Cardiac muscle cell (in vitro differentiated cells and primary cell): ENCODE measurements at regions not wholly inside any gene's neighbourhood (a gene's known extent, or its start where the extent isn't known, plus 50 kb on each side); places are given as distances from the start of the nearest gene placed in this dataset.

Source experiments
- DNase-seq, 2 donors: peaks; one replicate each; pipeline versions ENCODE4 v3.0.0 to v3.0.0-alpha.2; 2010 to 2017; ENCODE audit warnings: low read depth in 1 of 2, low spot score in 1 of 2
- H3K27ac ChIP-seq: fragments of 200-600 bp; sonication (generic); 2 replicates; pipeline ENCODE4 v1.5.1; 2016
- H3K27me3 ChIP-seq: fragments of 200-600 bp; sonication (generic); 2 replicates; pipeline ENCODE4 v1.6.0; 2016; ENCODE audit warnings: control low read depth
- H3K36me3 ChIP-seq: fragments of 200-600 bp; sonication (generic); 2 replicates; pipeline ENCODE4 v1.5.1; 2016; ENCODE audit warnings: control low read depth
- H3K4me1 ChIP-seq: fragments of 200-600 bp; sonication (generic); 2 replicates; pipeline ENCODE4 v1.8.1; 2017; ENCODE audit warnings: low read depth, mild to moderate bottlenecking, mixed run types
- H3K4me3 ChIP-seq: fragments of 200-600 bp; sonication (generic); 2 replicates; pipeline ENCODE4 v1.5.1; 2016; ENCODE audit warnings: mild to moderate bottlenecking
- H3K9me3 ChIP-seq: fragments of 200-600 bp; sonication (generic); 2 replicates; pipeline ENCODE4 v1.5.1; 2017; ENCODE audit warnings: low read depth, mild to moderate bottlenecking, control low read depth
- CTCF ChIP-seq: IDR thresholded peaks from 2 replicates; pipeline ENCODE4 v1.5.1; 2012; ENCODE audit warnings: low read depth, mild to moderate bottlenecking, low read length

- TF ChIP-seq CTCF: no peak
- Histone ChIP-seq H3K4me3 (no peak overlapping the region), H3K9me3 (no peaks in the 10 kb centered on the region), H3K27me3 (no peaks in the 10 kb centered on the region), H3K4me1 (no peaks in the 10 kb centered on the region), H3K36me3 (no peaks in the 10 kb centered on the region), H3K27ac (no peak overlapping the region)
- DNase-seq: no peak
Measured at GRCh38 chr14:58721723-58722122, 84.0 kb downstream of the DACT1 start.

GRCh38 chr14:58722441-58722840, 84.7 kb downstream of the DACT1 start:
- no peak for DNase-seq
- Histone ChIP-seq H3K4me1 (no peaks in the 10 kb centered on the region), H3K27ac (no peak overlapping the region), H3K36me3 (no peaks in the 10 kb centered on the region), H3K27me3 (no peaks in the 10 kb centered on the region), H3K9me3 (no peaks in the 10 kb centered on the region), H3K4me3 (no peak overlapping the region)
- no peak for TF ChIP-seq CTCF

GRCh38 chr14:58724206-58724605, 86.4 kb downstream of the DACT1 start:
- H3K4me1 ChIP-seq: no peaks in the 10 kb centered on the region
- no peak for TF ChIP-seq CTCF
- DNase-seq: no peak
- no peak overlapping the region for H3K4me3 ChIP-seq
- no peak overlapping the region for H3K27ac ChIP-seq
- no peaks in the 10 kb centered on the region for H3K9me3 ChIP-seq
- H3K27me3 ChIP-seq: no peaks in the 10 kb centered on the region
- H3K36me3 ChIP-seq: no peaks in the 10 kb centered on the region

GRCh38 chr14:58724702-58725101, 86.9 kb downstream of the DACT1 start:
- Histone ChIP-seq H3K4me3 (no peak overlapping the region), H3K4me1 (no peaks in the 10 kb centered on the region), H3K36me3 (no peaks in the 10 kb centered on the region), H3K9me3 (no peaks in the 10 kb centered on the region), H3K27me3 (no peaks in the 10 kb centered on the region), H3K27ac (no peak overlapping the region)
- TF ChIP-seq CTCF: no peak
- no peak for DNase-seq

GRCh38 chr14:58725226-58725625, 87.5 kb downstream of the DACT1 start:
- H3K27me3 ChIP-seq: no peaks in the 10 kb centered on the region
- TF ChIP-seq CTCF: no peak
- H3K4me3 ChIP-seq: no peak overlapping the region
- H3K27ac ChIP-seq: no peak overlapping the region
- no peaks in the 10 kb centered on the region for H3K36me3 ChIP-seq
- no peak for DNase-seq
- no peaks in the 10 kb centered on the region for H3K4me1 ChIP-seq
- H3K9me3 ChIP-seq: no peaks in the 10 kb centered on the region

GRCh38 chr14:58725871-58726270, 88.1 kb downstream of the DACT1 start:
- no peak for TF ChIP-seq CTCF
- H3K4me3 ChIP-seq: no peak overlapping the region
- H3K27me3 ChIP-seq: no peaks in the 10 kb centered on the region
- no peak overlapping the region for H3K27ac ChIP-seq
- H3K4me1 ChIP-seq: no peaks in the 10 kb centered on the region
- H3K9me3 ChIP-seq: no peaks in the 10 kb centered on the region
- no peak for DNase-seq
- H3K36me3 ChIP-seq: no peaks in the 10 kb centered on the region
